ENCODE measurements at regions not wholly inside any gene's neighbourhood (a gene's known extent, or its start where the extent isn't known, plus 50 kb on each side); places are given as distances from the start of the nearest gene placed in this dataset.

DNA sequence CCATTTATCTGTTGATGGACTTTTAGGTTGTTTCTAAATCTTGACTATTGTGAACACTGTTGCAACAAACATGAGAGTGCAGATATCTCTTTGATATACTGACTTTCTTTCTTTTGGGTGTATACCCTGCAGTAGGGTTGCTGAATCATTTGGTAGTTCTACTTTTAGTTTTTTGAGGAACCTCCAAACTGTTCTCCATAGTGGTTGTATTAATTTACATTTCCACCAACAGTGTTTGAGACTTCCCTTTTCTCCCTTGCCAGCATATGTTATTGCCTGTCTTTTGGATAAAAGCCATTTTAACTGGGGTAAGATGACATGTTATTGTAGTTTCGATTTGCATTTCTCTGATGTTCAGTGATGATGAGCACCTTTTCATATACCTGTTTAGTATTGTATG, 330.0 kb downstream of the DDX10 start:
- Histone ChIP-seq H3K4me2 (no peak overlapping the region), H3K9me3 (no peaks in the 10 kb centered on the region), H3K27ac (no peak overlapping the region), H3K4me3 (no peak overlapping the region), H3K4me1 (no peaks in the 10 kb centered on the region)
- ATAC-seq (no peak), FAIRE-seq (no peak), DNase-seq (ENCODE audit: low read depth in 1 of 2, low spot score in 1 of 2) (no peak)
- ChIA-PET CTCF (no interaction called here), POLR2A (no interaction called here)
- TF ChIP-seq GATA3 (IDR thresholded peaks at IDR 0.05; ENCODE audit: borderline replicate concordance) = no peak
- no peak for TF ChIP-seq NR3C1 (IDR thresholded peaks at IDR 0.05)
- TF ChIP-seq TFCP2L1 (CRISPR knock-in tag; IDR thresholded peaks at IDR 0.05) = no peak
- TF ChIP-seq, protein P1, sequence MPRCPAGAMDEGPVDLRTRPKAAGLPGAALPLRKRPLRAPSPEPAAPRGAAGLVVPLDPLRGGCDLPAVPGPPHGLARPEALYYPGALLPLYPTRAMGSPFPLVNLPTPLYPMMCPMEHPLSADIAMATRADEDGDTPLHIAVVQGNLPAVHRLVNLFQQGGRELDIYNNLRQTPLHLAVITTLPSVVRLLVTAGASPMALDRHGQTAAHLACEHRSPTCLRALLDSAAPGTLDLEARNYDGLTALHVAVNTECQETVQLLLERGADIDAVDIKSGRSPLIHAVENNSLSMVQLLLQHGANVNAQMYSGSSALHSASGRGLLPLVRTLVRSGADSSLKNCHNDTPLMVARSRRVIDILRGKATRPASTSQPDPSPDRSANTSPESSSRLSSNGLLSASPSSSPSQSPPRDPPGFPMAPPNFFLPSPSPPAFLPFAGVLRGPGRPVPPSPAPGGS (IDR thresholded peaks at IDR 0.05) = no peak
- TF ChIP-seq ZC3H11A (IDR thresholded peaks at IDR 0.05) = no peak
- TF ChIP-seq, protein P2, sequence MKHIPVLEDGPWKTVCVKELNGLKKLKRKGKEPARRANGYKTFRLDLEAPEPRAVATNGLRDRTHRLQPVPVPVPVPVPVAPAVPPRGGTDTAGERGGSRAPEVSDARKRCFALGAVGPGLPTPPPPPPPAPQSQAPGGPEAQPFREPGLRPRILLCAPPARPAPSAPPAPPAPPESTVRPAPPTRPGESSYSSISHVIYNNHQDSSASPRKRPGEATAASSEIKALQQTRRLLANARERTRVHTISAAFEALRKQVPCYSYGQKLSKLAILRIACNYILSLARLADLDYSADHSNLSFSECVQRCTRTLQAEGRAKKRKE (CRISPR knock-in tag; IDR thresholded peaks at IDR 0.05; ENCODE audit: low read depth) = no peak
- TF ChIP-seq, protein P3, sequence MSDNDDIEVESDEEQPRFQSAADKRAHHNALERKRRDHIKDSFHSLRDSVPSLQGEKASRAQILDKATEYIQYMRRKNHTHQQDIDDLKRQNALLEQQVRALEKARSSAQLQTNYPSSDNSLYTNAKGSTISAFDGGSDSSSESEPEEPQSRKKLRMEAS (IDR thresholded peaks at IDR 0.05) = no peak
- no peak for TF ChIP-seq RAD21 (conservative IDR thresholded peaks at IDR 0.05 in 1 of 2, IDR thresholded peaks at IDR 0.05 in 1 of 2)
- TF ChIP-seq FOSB (CRISPR knock-in tag; IDR thresholded peaks at IDR 0.05) = no peak
- TF ChIP-seq RCOR1 (IDR thresholded peaks at IDR 0.05; ENCODE audit: low read depth, low read length) = no peak
- no peak for TF ChIP-seq KDM5A (IDR thresholded peaks at IDR 0.05)
- TF ChIP-seq HDAC2 (IDR thresholded peaks at IDR 0.05) = no peak
- no peak for TF ChIP-seq POLR2AphosphoS2 (conservative IDR thresholded peaks at IDR 0.05; ENCODE audit: low read length)
- no peak for TF ChIP-seq HOXA7 (CRISPR knock-in tag; IDR thresholded peaks at IDR 0.05)
- TF ChIP-seq ESRRA (IDR thresholded peaks at IDR 0.05; ENCODE audit: borderline replicate concordance, low read length) = no peak
- TF ChIP-seq JUNB (IDR thresholded peaks at IDR 0.05) = no peak
- TF ChIP-seq KDM1A (IDR thresholded peaks at IDR 0.05; ENCODE audit: low read depth) = no peak
- TF ChIP-seq FOSL2 (IDR thresholded peaks at IDR 0.05) = no peak
- TF ChIP-seq FOSL2 (CRISPR knock-in tag; IDR thresholded peaks at IDR 0.05) = no peak
- TF ChIP-seq, protein P4, sequence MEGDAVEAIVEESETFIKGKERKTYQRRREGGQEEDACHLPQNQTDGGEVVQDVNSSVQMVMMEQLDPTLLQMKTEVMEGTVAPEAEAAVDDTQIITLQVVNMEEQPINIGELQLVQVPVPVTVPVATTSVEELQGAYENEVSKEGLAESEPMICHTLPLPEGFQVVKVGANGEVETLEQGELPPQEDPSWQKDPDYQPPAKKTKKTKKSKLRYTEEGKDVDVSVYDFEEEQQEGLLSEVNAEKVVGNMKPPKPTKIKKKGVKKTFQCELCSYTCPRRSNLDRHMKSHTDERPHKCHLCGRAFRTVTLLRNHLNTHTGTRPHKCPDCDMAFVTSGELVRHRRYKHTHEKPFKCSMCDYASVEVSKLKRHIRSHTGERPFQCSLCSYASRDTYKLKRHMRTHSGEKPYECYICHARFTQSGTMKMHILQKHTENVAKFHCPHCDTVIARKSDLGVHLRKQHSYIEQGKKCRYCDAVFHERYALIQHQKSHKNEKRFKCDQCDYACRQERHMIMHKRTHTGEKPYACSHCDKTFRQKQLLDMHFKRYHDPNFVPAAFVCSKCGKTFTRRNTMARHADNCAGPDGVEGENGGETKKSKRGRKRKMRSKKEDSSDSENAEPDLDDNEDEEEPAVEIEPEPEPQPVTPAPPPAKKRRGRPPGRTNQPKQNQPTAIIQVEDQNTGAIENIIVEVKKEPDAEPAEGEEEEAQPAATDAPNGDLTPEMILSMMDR (IDR thresholded peaks at IDR 0.05) = no peak
- 29% methylated on average over 1 of the region's 1 CpG for WGBS (ENCODE audit: missing lambda C conversion rate)

DNA sequence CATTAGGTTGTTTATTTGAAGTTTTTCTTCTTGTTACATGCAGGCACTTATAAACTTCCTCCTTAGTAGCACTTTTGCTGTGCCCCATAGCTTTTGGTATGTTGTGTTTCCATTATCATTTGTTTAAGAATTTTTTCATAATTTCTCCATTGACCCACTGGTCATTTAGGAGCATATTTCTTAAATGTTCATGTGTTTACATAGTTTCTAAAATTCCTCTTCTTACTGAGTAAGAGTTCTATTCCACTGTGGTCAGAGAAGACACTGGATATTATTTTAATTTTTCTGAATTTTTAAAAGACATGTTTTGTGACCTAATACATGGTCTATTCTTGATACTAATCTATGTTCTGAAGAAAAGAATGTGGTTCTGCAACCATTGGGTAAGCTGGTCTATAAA, 333.0 kb downstream of the DDX10 start:
- POLR2A ChIA-PET = no interaction called here
- FAIRE-seq = no peak
- no peak for ATAC-seq

More for the DNA sequence above, 333.0 kb downstream of the DDX10 start:
- Histone ChIP-seq H3K9me3 (no peaks in the 10 kb centered on the region), H3K27ac (no peak overlapping the region), H3K4me1 (no peaks in the 10 kb centered on the region), H3K4me3 (no peak overlapping the region), H3K4me2 (no peak overlapping the region)
- no peak for DNase-seq (ENCODE audit: low read depth in 1 of 2, low spot score in 1 of 2)
- TF ChIP-seq SMC3 (IDR thresholded peaks at IDR 0.05) (no peak), ZNF302 (CRISPR knock-in tag; IDR thresholded peaks at IDR 0.05) (no peak), FOSL2 (IDR thresholded peaks at IDR 0.05) (no peak), FOSL2 (CRISPR knock-in tag; IDR thresholded peaks at IDR 0.05) (no peak), JUN (IDR thresholded peaks at IDR 0.05) (no peak), CEBPB (IDR thresholded peaks at IDR 0.05) (no peak), POLR2A (IDR thresholded peaks at IDR 0.05; ENCODE audit: low read length) (no peak), NPAS2 (CRISPR knock-in tag; IDR thresholded peaks at IDR 0.05; ENCODE audit: borderline replicate concordance) (no peak), EP300 (IDR thresholded peaks at IDR 0.05) (no peak), BHLHE40 (IDR thresholded peaks at IDR 0.05; ENCODE audit: low read depth, low read length) (no peak), CBX8 (IDR thresholded peaks at IDR 0.05) (no peak), CHD4 (IDR thresholded peaks at IDR 0.05; ENCODE audit: borderline replicate concordance) (no peak), SREBF2 (IDR thresholded peaks at IDR 0.05) (no peak), ZC3H11A (IDR thresholded peaks at IDR 0.05) (no peak), EHF (CRISPR knock-in tag; IDR thresholded peaks at IDR 0.05) (no peak), MYC (IDR thresholded peaks at IDR 0.05; ENCODE audit: borderline replicate concordance, low read length) (no peak), HDAC2 (IDR thresholded peaks at IDR 0.05) (no peak), GATA3 (IDR thresholded peaks at IDR 0.05; ENCODE audit: borderline replicate concordance) (no peak)
- TF ChIP-seq, protein P4 (IDR thresholded peaks at IDR 0.05) = no peak
- TF ChIP-seq, protein P5, sequence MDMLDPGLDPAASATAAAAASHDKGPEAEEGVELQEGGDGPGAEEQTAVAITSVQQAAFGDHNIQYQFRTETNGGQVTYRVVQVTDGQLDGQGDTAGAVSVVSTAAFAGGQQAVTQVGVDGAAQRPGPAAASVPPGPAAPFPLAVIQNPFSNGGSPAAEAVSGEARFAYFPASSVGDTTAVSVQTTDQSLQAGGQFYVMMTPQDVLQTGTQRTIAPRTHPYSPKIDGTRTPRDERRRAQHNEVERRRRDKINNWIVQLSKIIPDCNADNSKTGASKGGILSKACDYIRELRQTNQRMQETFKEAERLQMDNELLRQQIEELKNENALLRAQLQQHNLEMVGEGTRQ (IDR thresholded peaks at IDR 0.05) = no peak
- CTCF ChIA-PET = no interaction called here
